Breast epithelium (tissue), 4 donors: ENCODE measurements at regions not wholly inside any gene's neighbourhood (a gene's known extent, or its start where the extent isn't known, plus 50 kb on each side); places are given as distances from the start of the nearest gene placed in this dataset.

ENCODE experiments used
- DNase-seq, 2 donors: peaks; one replicate each; pipeline ENCODE4 v3.0.0-alpha.2; 2019; ENCODE audit warnings: low spot score in 2 of 2
- H3K27ac ChIP-seq, 2 donors: fragments of 200-600 bp; sonication (generic) in 1 of 2; one replicate each; pipeline ENCODE4 v1.5.1; 2016 to 2019; ENCODE audit warnings: mild to moderate bottlenecking in 1 of 2
- H3K27me3 ChIP-seq, 2 donors: fragments of 200-600 bp; sonication (generic) in 1 of 2; one replicate each; pipeline versions ENCODE4 v1.5.1 to v1.6.0; 2017 to 2019; ENCODE audit warnings: control low read depth in 1 of 2, mild to moderate bottlenecking in 1 of 2
- H3K36me3 ChIP-seq: fragments of 200-600 bp; one replicate; pipeline ENCODE4 v1.5.1; 2019
- H3K4me1 ChIP-seq, 2 donors: fragments of 200-600 bp; sonication (generic); one replicate each; pipeline ENCODE4 v1.5.1; 2016 to 2019; ENCODE audit warnings: control low read depth in 1 of 2
- H3K4me3 ChIP-seq, 3 donors: fragments of 200-600 bp; sonication (generic); 1 replicate in 2 of 3; 2 replicates in 1 of 3; pipeline ENCODE4 v1.5.1; 2016 to 2019; ENCODE audit warnings: mild to moderate bottlenecking in 3 of 3, moderate library complexity in 2 of 3
- H3K9me3 ChIP-seq, 2 donors: fragments of 200-600 bp; sonication (generic) in 1 of 2; one replicate each; pipeline ENCODE4 v1.5.1; 2016 to 2019; ENCODE audit warnings: control low read depth in 1 of 2
- CTCF ChIP-seq, 3 donors: fragments of 450-650 bp; IDR thresholded peaks; one replicate each; pipeline ENCODE4 v1.5.1; 2016 to 2017; ENCODE audit warnings: antibody characterized with exemption in 3 of 3, mild to moderate bottlenecking in 3 of 3, moderate library complexity in 3 of 3
- POLR2A ChIP-seq: fragments of 450-650 bp; IDR thresholded peaks from one replicate; pipeline ENCODE4 v1.6.1; 2016; ENCODE audit warnings: antibody characterized with exemption, mild to moderate bottlenecking, moderate library complexity
- POLR2AphosphoS5 ChIP-seq, 3 donors: sonication (generic); formaldehyde crosslinking; IDR thresholded peaks; one replicate each; pipeline ENCODE4 v1.6.1; 2017; ENCODE audit warnings: antibody characterized with exemption in 3 of 3
- intact Hi-C: fragments of 100-400 bp; cut with DNase I; formaldehyde crosslinking; loops from one replicate; pipeline ENCODE4 v1.15.1; 2023; ENCODE audit warnings: low total_unique reads

GRCh38 chr4:106818764-106819163, 217.3 kb downstream of the DKK2 start:
- no peak for TF ChIP-seq POLR2A
- TF ChIP-seq CTCF (IDR thresholded peaks at IDR 0.05): no peak
- TF ChIP-seq POLR2AphosphoS5 (IDR thresholded peaks at IDR 0.05): no peak

GRCh38 chr4:106816496-106816895, 219.6 kb downstream of the DKK2 start:
- intact Hi-C loops: no loop called here

More at GRCh38 chr4:106818764-106819163, 217.3 kb downstream of the DKK2 start:
- Histone ChIP-seq H3K4me3 (no peak overlapping the region), H3K9me3 (peaks cover 0 to 3% of the 10 kb centered on the region in 2 donors), H3K4me1 (no peaks in the 10 kb centered on the region), H3K27me3 (no peaks in the 10 kb centered on the region), H3K36me3 (no peaks in the 10 kb centered on the region), H3K27ac (no peak overlapping the region)
- no peak for DNase-seq
- intact Hi-C loops: no loop called here

GRCh38 chr4:106810122-106810521, 226.0 kb downstream of the DKK2 start:
- Histone ChIP-seq H3K36me3 (no peaks in the 10 kb centered on the region), H3K4me1 (no peaks in the 10 kb centered on the region), H3K27me3 (no peaks in the 10 kb centered on the region), H3K9me3 (no peaks in the 10 kb centered on the region), H3K27ac (no peak overlapping the region), H3K4me3 (no peak overlapping the region)
- intact Hi-C loops: no loop called here
- no peak for DNase-seq
- TF ChIP-seq CTCF (IDR thresholded peaks at IDR 0.05) (no peak), POLR2A (no peak), POLR2AphosphoS5 (IDR thresholded peaks at IDR 0.05) (no peak)

More at GRCh38 chr4:106816496-106816895, 219.6 kb downstream of the DKK2 start:
- Histone ChIP-seq H3K9me3 (no peaks in the 10 kb centered on the region), H3K4me1 (no peaks in the 10 kb centered on the region), H3K4me3 (no peak overlapping the region), H3K36me3 (no peaks in the 10 kb centered on the region), H3K27me3 (no peaks in the 10 kb centered on the region), H3K27ac (no peak overlapping the region)
- TF ChIP-seq POLR2A (no peak), CTCF (IDR thresholded peaks at IDR 0.05) (no peak), POLR2AphosphoS5 (IDR thresholded peaks at IDR 0.05) (no peak)
- DNase-seq: no peak

GRCh38 chr4:106809076-106809475, 227.0 kb downstream of the DKK2 start:
- intact Hi-C loops: no loop called here
- no peak for TF ChIP-seq POLR2AphosphoS5 (IDR thresholded peaks at IDR 0.05)
- TF ChIP-seq POLR2A: no peak
- no peak for TF ChIP-seq CTCF (IDR thresholded peaks at IDR 0.05)
- Histone ChIP-seq H3K4me1 (no peaks in the 10 kb centered on the region), H3K9me3 (no peaks in the 10 kb centered on the region), H3K27me3 (no peaks in the 10 kb centered on the region), H3K27ac (no peak overlapping the region), H3K4me3 (no peak overlapping the region), H3K36me3 (no peaks in the 10 kb centered on the region)
- no peak for DNase-seq

- no peak for DNase-seq
- Histone ChIP-seq H3K27ac (no peak overlapping the region), H3K36me3 (no peaks in the 10 kb centered on the region), H3K4me1 (no peaks in the 10 kb centered on the region), H3K27me3 (no peaks in the 10 kb centered on the region), H3K4me3 (no peak overlapping the region), H3K9me3 (no peaks in the 10 kb centered on the region)
- no peak for TF ChIP-seq POLR2AphosphoS5 (IDR thresholded peaks at IDR 0.05)
- no peak for TF ChIP-seq CTCF (IDR thresholded peaks at IDR 0.05)
- intact Hi-C loops: no loop called here
Observed at GRCh38 chr4:106806158-106806797, 229.8 kb downstream of the DKK2 start.
